KG1 (cell line): ENCODE measurements at regions not wholly inside any gene's neighbourhood (a gene's known extent, or its start where the extent isn't known, plus 50 kb on each side); places are given as distances from the start of the nearest gene placed in this dataset.

Experiments used
- DNase-seq: peaks from one replicate; lab custom pipeline; 2025; lab: John Stamatoyannopoulos, UW

DNA sequence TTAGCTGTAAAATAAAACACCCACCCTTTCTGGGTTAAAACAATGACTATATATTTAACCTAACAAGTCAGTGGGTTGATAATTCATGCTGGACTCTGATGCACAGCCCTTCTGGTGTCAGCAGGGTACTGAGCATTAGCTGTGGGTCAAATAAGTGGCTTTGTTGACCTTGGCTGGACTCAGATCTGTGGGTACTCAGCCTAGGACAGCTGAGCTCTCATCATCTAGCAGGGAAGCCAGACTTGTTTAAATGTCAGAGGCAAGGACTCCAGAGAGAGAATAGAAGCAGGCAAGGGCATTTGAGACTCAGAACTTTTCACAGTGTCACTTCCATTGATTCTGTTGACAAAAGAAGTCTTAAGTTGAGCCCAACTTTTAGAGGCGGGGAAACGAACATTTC, 1063.8 kb upstream of the CDH8 start:
- no peak for DNase-seq

DNA sequence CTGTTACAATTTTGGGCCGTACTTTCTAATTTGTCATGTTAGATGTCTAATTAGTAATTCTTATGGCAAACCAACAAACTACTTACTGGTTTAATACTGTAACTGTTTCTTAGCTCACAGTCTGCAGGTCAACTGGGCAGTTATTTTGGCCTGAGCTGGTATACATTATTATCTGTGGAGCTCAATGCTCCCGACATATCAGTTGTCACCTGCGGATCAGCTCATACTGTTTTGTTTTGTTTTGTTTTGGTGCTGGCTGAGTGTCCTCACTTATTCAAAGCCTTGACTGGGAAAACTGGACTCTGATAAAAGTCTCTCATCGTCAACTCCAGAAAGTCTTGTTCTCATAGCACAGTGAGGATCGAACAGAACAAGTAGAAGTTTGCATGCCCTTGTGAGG, 1060.6 kb upstream of the CDH8 start:
- DNase-seq: no peak

DNA sequence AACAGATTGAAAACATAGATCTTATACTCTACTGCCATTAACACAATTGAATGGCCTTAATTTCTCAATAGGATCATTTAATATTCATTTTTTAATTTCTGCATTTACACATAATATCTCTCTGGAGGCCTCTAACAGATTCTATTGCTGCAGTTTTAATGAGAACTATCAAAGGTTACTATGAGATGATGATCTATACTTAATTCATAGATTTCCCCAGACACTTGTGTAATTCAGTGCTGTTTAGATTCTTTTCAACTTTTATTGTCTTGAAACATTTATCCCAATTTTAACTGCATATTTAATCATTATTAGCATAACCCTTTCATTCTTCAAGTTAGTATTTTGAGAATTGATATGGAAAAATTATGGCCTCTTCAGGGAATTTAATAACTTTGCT, 1056.5 kb upstream of the CDH8 start:
- DNase-seq: no peak

DNA sequence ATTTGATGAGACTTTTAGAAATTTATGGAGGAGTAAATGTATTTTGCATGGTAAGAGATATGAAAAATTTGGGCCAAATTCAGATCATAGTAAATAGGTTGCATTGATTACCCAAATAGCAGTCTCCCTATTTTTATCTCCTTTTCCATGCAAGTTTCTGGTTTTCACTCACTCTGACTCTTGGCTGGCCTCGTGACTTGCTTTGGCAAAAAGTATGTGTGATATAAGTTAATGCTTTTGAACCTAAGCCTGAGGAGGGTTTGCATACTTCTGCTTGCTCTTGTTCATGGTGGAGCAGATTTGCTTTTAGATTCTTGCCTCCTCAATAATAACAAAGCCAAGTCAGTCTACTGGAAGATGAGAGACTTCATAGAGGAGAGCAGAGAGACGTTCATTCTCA, 1045.9 kb upstream of the CDH8 start:
- DNase-seq: no peak

DNA sequence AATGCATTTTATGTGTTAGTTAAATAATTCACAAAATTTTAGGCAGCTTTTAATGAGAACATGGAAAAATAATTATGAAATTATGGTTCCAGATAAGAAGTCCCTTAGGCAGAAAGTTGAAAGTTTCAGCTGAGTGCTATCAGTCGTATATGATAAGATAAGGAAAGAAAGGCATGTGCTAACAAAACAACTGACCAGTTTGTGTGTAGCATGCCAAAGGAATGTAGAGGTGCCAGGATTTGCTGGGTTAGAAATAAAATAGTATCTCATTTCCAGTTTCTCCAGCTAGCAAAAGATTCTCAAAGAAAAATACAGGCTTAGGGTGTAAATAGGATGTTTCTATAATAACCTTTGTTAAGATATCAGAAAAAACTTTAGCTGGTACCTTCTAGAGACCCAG, 1044.5 kb upstream of the CDH8 start:
- DNase-seq: no peak

DNA sequence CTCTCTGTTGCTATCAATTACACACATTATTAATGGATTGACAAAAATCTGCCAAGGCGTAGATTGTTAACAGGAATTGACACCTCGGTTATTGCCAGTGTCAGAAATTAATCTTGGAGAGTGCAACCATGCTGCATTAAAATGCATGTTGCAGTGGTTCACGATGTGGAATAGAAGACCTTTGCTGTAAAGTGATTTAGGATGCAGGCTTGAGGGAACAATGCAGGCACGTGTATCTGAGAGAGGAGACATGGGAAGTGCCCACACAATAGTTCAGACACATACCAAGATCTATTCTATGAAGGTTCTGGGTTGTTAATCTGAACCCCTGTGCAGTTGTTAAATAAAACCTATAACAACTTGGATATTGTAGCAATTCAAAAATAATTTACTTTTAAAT, 1032.8 kb upstream of the CDH8 start:
- no peak for DNase-seq

DNA sequence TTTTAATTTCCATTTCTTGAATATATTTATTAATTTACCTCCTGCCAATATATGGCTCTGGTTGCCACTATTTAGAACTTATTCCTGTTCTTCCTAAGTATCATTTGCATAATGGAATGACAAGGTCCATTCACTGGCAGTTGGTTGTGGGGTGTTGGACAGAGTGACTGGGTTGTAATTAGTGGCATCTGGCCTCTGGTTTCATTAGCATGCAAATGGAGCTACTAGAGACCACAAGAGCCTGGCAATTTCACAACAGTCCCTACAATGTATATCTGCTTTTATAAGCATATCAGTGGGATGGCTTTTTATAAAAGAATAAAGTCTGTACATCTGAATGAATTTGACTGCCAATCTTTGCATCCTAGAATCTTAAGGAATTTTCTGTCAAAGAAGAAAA, 1030.9 kb upstream of the CDH8 start:
- no peak for DNase-seq

DNA sequence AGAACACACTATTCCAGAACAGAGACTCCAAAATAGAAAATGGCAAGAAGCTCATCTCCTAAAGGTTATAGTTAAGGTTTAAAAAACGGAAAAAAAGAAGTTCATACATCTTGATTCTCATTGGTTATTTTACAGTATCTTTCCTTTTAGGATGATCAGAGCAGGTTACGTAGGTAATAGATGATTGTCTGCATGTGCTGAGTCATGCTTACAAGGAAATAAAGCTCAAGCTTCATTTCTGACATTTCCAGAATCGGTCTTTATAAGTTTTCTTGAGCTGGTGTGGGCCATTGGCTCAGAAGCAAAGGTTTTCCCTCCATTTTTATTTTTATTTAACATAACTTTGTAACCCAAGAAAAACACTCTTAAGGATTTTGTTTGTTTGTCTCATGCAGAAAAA, 1030.3 kb upstream of the CDH8 start:
- DNase-seq: no peak

DNA sequence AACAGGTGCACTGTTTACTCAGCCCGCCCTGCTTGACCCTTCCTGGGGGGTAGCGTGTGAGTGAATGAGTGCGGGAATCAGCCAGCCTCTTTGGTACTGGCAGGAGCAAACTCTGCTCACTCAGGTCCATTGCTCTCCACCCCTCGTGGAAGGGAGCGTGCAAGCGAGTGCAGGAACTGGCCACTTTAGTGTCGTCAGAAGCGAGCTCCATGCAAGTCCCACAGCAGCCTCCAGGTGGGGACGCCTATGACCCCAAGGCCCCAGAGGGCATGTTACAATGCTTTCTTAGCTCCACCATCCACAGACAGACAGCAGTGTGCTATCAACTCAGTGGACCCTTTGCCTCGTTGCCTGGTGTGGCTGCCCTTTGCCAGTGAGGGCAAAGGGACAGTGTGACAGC, 1025.1 kb upstream of the CDH8 start:
- DNase-seq: no peak

DNA sequence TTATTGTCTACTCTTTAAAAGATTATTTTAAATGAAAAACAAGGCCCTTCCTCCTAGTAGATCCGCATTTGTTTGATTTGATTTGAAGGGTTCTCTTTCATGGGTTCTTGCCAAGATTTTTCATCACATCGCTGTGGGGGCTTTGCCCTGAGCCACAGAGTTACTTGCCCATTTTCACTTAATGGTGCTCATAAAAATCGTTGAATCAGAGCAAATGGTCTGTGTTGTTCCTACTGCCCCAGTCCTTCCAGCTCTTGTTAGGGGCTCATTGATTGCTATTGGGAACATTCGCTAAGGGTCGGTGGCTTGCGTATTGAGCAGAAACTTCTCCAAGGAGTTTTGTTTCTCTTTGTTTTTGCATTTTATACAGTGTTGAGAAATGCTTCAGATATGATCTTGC, 1023.4 kb upstream of the CDH8 start:
- no peak for DNase-seq

DNA sequence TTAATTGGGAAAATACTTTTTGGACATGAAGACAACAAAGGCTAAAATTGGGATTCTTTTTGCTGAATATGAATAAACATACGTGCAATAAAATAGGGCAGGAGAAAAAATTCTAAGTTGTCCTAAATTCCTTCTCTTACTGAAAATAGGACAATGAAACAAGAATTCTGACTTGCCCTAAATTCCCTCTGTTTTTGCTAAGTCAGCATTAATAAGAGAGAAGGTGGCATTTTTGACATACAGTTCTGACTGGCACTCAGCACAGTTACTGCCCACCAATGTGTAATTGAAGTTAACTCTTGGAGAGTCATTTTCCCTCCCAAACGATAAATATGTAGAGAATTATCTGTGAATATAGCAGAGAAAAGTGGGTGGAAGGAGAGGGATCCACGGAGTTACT, 1021.1 kb upstream of the CDH8 start:
- DNase-seq: no peak

DNA sequence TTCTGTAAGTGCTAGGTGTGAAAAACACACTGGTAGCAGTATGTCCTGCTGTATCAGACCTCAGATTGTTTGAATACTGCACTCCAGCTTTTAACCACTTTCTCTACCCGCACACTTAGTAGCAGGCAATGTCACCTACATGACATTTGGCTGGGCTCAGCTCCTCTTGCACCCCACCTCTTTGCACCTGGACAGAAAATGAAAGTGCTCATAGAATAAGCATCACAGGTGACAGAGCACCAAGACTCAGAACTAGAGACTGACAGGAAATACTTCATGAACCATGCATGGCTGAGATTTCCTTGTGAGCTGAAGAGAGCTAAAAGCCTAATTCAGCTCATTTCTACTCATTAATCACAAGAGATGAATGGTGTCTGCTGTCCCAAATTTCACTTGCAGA, 1014.2 kb upstream of the CDH8 start:
- no peak for DNase-seq

DNA sequence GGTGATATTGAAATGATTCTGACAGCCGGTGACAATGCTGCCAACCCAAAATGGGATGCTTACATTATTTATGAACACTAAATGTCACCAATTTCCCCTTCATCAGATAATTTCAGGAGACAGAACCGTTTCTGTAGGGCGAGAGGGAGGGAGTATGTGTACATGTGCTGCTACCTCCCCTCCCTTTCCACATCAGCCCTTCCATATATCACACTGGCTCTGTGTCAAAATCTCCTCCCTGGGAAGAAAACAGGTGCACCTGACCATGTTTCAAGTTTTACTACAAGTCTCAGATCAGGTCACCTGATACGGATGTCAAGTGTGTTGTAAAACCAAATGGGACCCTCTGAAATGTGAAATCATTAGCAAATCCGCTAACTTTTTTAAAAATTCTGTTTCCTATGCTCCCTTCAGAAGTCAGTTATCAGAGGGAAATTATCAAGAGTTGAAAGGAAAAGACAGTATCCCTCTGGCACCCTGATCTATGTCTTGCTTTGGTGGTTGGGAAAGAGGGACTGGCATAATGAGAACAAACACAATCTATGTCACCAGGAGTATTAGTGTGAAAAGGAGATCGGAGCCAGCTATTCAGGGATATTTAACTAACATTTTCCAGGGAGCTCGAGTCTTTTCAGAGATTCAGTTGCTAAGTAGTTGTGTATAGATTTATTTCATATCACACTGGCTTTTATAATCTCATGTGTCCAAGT, 1002.3 kb upstream of the CDH8 start:
- no peak for DNase-seq

DNA sequence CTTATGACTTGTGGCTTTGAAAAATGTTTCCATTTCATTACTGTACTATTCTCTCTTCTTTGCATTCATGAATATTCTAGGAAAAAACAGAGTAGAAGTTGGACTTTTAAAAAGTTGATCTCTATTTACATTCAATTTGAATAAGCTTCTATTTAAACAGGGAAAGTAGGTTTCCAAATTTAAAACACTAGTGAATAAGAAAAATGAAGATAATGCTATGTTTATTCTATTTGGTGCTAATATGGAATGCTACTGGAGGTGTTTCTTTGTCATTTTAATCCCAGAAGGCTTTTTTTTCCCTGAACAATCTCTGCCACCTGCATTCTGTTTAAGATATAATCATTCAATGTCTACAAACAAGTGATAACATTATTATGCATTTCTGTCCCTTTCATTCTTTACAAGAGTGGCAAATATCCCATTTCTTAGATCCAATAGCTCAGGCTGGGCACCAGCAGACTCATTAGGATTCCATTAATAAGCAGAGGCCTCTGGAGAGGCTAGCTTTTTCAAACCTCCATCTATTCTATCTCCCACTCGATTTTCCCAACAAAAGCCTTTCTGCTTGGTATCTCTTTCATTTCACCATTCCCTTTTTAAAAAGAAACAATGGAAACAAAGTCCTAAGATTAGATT, 1001.6 kb upstream of the CDH8 start:
- DNase-seq: no peak

DNA sequence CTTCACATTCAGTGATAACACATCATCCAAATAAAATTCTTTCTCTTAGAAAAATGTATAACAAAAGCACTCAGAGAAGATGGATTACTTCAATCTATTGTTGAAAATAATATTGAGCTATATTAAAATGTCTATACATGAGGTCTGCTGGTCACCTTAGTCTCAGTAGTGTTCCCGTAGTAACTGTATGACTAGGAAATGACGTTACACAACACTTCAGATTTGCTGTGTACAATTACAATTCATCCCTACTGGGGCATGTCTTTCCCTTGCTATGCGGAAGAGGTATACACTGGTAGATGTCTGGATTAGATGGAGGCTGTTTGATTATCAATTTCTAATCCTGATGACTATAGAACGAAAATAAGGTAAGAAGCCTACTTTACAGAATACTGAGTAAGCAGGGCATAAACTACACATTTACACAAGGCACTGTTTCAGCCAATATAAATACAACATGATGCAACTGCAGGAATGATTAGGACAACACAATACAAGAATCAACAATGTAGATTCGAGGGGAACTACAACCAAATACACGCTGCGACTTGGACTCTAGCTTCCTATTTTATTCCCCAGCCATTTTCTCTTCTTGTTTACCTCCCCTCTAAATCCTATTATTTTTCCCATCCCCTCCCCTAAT, 982.5 kb upstream of the CDH8 start:
- no peak for DNase-seq

DNA sequence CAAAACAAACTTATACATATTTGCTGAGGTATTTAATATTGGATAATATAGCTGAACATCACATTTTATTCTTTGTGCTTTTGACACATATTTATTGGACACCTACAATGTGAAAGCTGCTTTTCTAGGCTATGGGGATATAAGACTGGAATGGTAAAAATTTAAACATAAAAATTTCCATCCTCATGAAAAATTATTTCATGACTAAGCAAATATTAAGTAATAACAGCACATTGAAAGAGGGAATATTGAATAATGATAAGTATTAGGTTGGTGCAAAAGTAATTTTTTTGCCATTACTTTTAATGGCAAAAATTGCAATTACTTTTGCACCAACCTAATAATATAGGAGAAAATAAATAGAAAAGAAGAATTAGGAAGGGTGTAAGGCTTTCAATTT, 972.5 kb upstream of the CDH8 start:
- DNase-seq: no peak

DNA sequence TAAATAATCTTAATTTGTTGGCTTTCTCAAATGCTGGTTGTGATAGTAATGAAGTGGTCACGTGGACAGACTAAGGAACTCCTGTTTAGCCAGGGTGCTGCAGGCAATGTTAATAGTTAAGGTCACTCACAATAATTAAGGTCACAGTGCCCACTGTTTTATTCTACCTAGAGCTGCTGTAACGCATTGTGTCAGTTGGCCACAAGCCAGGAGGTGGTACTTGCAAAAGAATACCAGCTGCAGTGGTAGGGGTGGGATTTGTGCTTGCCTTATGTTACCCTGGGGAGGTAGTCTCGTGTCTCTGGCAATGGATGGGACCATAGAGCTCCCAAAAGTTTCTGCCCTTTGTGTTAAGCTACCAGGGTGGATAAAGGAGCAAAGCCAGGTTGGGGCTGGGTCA, 969.1 kb upstream of the CDH8 start:
- DNase-seq: no peak

DNA sequence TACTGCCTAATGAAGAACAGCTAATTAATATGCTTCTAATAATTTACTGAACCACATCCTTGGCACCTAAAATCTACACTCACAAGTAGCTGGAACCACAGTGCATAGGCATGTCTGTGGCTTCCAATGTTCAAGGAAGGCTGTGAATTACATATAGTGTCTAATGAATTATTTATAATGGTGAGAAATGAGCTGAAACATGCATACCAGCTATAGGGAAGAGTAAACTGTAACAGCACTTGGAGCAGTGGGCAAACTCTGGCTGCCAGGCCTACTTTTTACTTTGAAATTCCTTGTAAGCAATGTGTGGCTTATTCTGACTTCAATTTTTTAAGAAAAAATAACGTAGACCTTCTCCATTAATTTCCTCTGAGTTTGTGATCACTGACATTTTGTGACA, 953.2 kb upstream of the CDH8 start:
- DNase-seq: no peak

DNA sequence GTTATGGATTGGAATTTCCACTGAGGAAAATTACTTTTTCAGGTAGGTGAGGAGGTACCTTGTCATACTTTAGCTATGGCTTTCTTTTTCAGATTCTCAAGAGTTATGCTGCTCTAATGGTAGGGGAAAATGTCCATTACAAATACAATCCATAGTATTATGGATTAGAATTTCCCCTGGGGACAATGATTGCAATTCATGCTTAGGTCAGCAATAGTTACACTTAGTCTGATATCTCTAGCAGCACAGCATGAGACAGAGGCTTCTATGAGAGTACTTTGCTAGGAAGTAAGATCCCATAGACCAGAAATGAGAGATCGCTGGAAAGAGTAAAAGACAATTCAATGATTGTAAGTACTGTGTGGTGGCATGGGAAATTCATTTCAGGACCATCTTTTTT, 949.5 kb upstream of the CDH8 start:
- no peak for DNase-seq

DNA sequence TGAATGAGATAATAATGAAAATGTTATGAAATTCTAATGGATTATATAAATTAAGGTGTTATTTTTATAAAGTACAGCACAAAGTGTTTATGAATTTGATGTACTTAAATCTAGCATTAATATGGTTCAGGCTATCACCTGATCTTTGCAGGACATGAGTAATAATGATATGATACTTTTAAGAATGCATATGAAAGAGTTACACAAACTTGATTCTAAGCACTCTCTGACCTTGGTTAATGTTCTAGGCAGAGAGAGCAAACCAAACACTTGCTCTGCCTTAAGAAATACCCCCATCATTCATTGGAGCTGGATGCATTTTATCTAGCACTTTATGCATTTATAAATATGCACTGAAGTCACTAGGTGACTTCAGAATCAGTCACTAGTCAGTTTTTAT, 942.2 kb upstream of the CDH8 start:
- no peak for DNase-seq

DNA sequence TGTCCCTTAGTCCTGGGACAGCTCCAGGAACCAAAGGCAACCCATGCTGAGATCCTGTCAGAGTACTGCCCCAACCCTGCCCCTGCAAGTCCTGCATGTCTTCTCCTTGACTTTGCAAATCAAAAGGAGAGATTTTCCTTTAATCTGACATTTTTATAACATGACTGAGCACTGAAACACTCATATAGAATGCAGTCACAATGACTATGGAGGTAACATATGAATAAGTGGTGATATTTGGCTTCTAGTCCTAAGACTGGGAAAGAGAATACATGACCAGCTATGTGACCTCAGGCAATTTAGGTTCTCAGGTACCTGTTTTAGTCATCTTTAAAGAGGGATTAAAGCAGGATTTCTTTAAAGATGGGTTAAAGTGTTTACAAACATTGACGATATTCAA, 941.6 kb upstream of the CDH8 start:
- DNase-seq: no peak

DNA sequence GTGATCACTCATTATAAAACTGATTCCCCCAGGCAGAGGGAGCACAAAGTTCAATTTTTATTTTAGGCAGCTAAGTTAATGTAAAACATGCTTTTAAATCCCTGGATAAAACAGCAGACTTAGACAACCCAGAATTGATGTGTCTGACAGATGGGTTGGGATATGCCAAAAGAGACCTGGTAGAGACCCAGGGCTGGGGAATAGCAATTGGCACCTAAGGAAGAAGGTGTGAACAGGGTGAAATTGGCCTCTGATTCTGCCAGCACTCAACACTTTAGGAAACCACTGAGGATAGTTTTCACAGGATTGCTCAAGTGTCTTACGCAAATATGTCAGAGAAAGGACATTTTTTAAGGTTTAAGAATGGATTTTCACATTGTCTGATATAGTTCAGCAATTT, 938.2 kb upstream of the CDH8 start:
- DNase-seq: no peak

DNA sequence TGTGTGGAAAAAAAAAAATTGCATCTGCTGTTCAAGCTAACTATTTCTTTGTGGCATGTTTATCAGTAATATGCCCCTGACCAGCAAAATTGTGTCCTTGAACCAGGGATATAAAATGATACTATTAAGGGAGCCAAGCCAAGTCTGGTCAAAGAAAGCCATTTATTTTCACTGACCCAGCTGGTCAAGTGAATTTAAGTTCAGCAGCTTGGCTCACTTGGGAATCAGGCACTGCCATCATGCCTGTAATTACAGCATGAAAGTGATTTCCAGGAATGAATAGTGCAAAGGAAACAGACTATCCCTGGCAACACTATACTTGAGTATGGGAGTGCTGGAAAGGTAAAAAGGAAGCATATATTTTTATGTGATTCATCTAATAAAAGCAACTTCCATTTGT, 934.6 kb upstream of the CDH8 start:
- DNase-seq: no peak
